HCT116 (cell line): ENCODE measurements at regions not wholly inside any gene's neighbourhood (a gene's known extent, or its start where the extent isn't known, plus 50 kb on each side); places are given as distances from the start of the nearest gene placed in this dataset.

Experiments used
- ATAC-seq: fragments of 200-7000 bp; cut with Tn5 transposase; 2 replicates; pipeline ENCODE4 v1.9.1; 2020; ENCODE audit warnings: mild to moderate bottlenecking, moderate library complexity
- BruUV-seq: library from RNA; stranded (reverse); fragments of 400-500 nt; replicated peaks from 2 replicates; lab custom pipeline; 2021; lab: Mats Ljungman, UMichigan
- CTCF ChIA-PET: fragments of 300-600 bp; sonication (Branson Sonifier 250); formaldehyde crosslinking; loops from one replicate; lab custom pipeline; 2021; ENCODE audit warnings: antibody characterized with exemption; lab: Charles Lee
- POLR2A ChIA-PET: fragments of 300-600, 350-600 bp; sonication (Branson Sonifier 250); formaldehyde crosslinking; loops from one replicate; lab custom pipeline; 2021; ENCODE audit warnings: antibody characterized with exemption; lab: Charles Lee
- RAD21 ChIA-PET, 2 experiments: fragments of 300-600 bp; sonication (Branson Sonifier 250); formaldehyde crosslinking; loops; one replicate each; lab custom pipeline; 2023; ENCODE audit warnings: low total read pairs in 2 of 2; ENCODE audit not compliant: uncharacterized antibody in 2 of 2, unreplicated experiment in 2 of 2, low non-redundant PET in 1 of 2; lab: Charles Lee
- DNase-seq: peaks from one replicate; pipeline ENCODE4 v3.0.0-alpha.2; 2010; ENCODE audit warnings: low read depth, low spot score
- H2AFZ ChIP-seq: fragments of 200-600 bp; shearing (Covaris generic), sonication (generic); 2 replicates; pipeline ENCODE4 v1.6.1; 2017; ENCODE audit warnings: low read depth, mixed run types, mixed read lengths, antibody characterized with exemption, low read length; ENCODE audit not compliant: poor library complexity, severe bottlenecking
- H3K27ac ChIP-seq: 2 replicates; pipeline ENCODE4 v1.5.1; 2012; ENCODE audit warnings: low read depth, low read length
- H3K27me3 ChIP-seq: fragments of 200-600 bp; sonication (generic); 2 replicates; pipeline ENCODE4 v1.6.1; 2016; ENCODE audit warnings: mixed run types, low read length, mixed read lengths; ENCODE audit not compliant: insufficient read depth
- H3K36me3 ChIP-seq, 2 experiments: fragments of 200-500 bp in 1 of 2; fragments of 200-600 bp in 1 of 2; sonication (Bioruptor generic) in 1 of 2; sonication (generic) in 1 of 2; 2 replicates each; pipeline versions ENCODE4 v1.5.1 to v1.6.1; 2014 to 2016; ENCODE audit warnings: low read length in 2 of 2, inconsistent platforms in 1 of 2, mixed read lengths in 1 of 2, mixed run types in 1 of 2; ENCODE audit not compliant: insufficient read depth in 2 of 2, control insufficient read depth in 1 of 2
- H3K4me1 ChIP-seq, 2 experiments: fragments of 200-600 bp in 1 of 2; sonication (generic) in 1 of 2; 2 replicates each; pipeline versions ENCODE4 v1.5.1 to v1.6.1; 2012 to 2017; ENCODE audit warnings: low read length in 2 of 2, inconsistent platforms in 1 of 2, mild to moderate bottlenecking in 1 of 2, mixed read lengths in 1 of 2, mixed run types in 1 of 2, moderate library complexity in 1 of 2; ENCODE audit not compliant: insufficient read depth in 2 of 2, control insufficient read depth in 1 of 2
- H3K4me2 ChIP-seq: fragments of 200-600 bp; sonication (generic); 2 replicates; pipeline ENCODE4 v1.6.1; 2017; ENCODE audit warnings: mixed run types, low read length, mixed read lengths
- H3K4me3 ChIP-seq, 2 experiments: fragments of 200-600 bp in 1 of 2; sonication (generic) in 1 of 2; replicated peaks in 1 of 2; 2 replicates each; pipeline ENCODE4 v1.5.1; 2011 to 2016; ENCODE audit warnings: low read length in 2 of 2, control low read depth in 1 of 2, low read depth in 1 of 2, mild to moderate bottlenecking in 1 of 2, mixed read lengths in 1 of 2, mixed run types in 1 of 2
- H3K79me2 ChIP-seq: fragments of 200-600 bp; sonication (generic); 2 replicates; pipeline ENCODE4 v1.6.1; 2017; ENCODE audit warnings: mild to moderate bottlenecking, mixed run types, low read length, moderate library complexity, mixed read lengths; ENCODE audit not compliant: insufficient read depth
- H3K9ac ChIP-seq: fragments of 200-600 bp; sonication (generic); 2 replicates; pipeline ENCODE4 v1.6.1; 2016; ENCODE audit warnings: low read length, mixed read lengths
- H3K9me2 ChIP-seq: fragments of 200-600 bp; sonication (generic), shearing (Covaris generic); 2 replicates; pipeline ENCODE4 v1.6.1; 2017; ENCODE audit warnings: mixed run types, mild to moderate bottlenecking, moderate library complexity; ENCODE audit not compliant: insufficient read depth
- H3K9me3 ChIP-seq, 2 experiments: fragments of 200-500 bp in 1 of 2; fragments of 200-600 bp in 1 of 2; sonication (Bioruptor generic) in 1 of 2; sonication (generic) in 1 of 2; 2 replicates each; pipeline ENCODE4 v1.6.1; 2014 to 2017; ENCODE audit warnings: low read length in 2 of 2, mixed read lengths in 2 of 2, inconsistent platforms in 1 of 2, low read depth in 1 of 2, mild to moderate bottlenecking in 1 of 2, mixed run types in 1 of 2, moderate library complexity in 1 of 2; ENCODE audit not compliant: control insufficient read depth in 1 of 2, insufficient read depth in 1 of 2
- H4K20me1 ChIP-seq: fragments of 200-600 bp; sonication (generic), shearing (Covaris generic); 2 replicates; pipeline ENCODE4 v1.6.1; 2017; ENCODE audit warnings: mixed run types, mild to moderate bottlenecking, moderate library complexity; ENCODE audit not compliant: insufficient read depth
- ATF3 ChIP-seq: IDR thresholded peaks from 2 replicates; pipeline ENCODE4 v1.6.1; 2012
- CBX3 ChIP-seq: IDR thresholded peaks from 2 replicates; pipeline ENCODE4 v1.6.1; 2012; ENCODE audit warnings: low read depth
- CTCF ChIP-seq, 3 experiments: fragments of 200-600 bp in 1 of 3; sonication (generic) in 1 of 3; IDR thresholded peaks in 2 of 3; conservative IDR thresholded peaks in 1 of 3; 2 replicates each; pipeline ENCODE4 v1.5.1; 2012 to 2017; ENCODE audit warnings: low read depth in 2 of 3, low read length in 2 of 3, antibody characterized with exemption in 1 of 3, borderline replicate concordance in 1 of 3, control low read depth in 1 of 3, mild to moderate bottlenecking in 1 of 3, mixed read lengths in 1 of 3, mixed run types in 1 of 3, moderate library complexity in 1 of 3; ENCODE audit not compliant: insufficient read depth in 1 of 3
- EGR1 ChIP-seq: IDR thresholded peaks from 2 replicates; pipeline ENCODE4 v1.6.1; 2012; ENCODE audit warnings: low read depth
- EZH2 ChIP-seq: fragments of 200-600 bp; sonication (generic); IDR thresholded peaks from 2 replicates; pipeline ENCODE4 v1.6.1; 2017; ENCODE audit warnings: antibody characterized with exemption, mixed run types
- FOSL1 ChIP-seq: IDR thresholded peaks from 2 replicates; pipeline ENCODE4 v1.6.1; 2012; ENCODE audit warnings: low read depth
- JUND ChIP-seq: IDR thresholded peaks from 2 replicates; pipeline ENCODE4 v1.6.1; 2012
- MAX ChIP-seq: IDR thresholded peaks from 2 replicates; pipeline ENCODE4 v1.6.1; 2012
- POLR2A ChIP-seq: IDR thresholded peaks from 2 replicates; pipeline ENCODE4 v1.7.0; 2011; ENCODE audit warnings: borderline replicate concordance; ENCODE audit not compliant: insufficient read depth, insufficient read length; ENCODE audit errors: extremely low read depth
- RAD21 ChIP-seq: IDR thresholded peaks from 2 replicates; pipeline ENCODE4 v1.6.1; 2012; ENCODE audit warnings: low read depth, mild to moderate bottlenecking
- SIN3A ChIP-seq: IDR thresholded peaks from 2 replicates; pipeline ENCODE4 v1.6.1; 2012; ENCODE audit warnings: low read depth
- SP1 ChIP-seq: IDR thresholded peaks from 2 replicates; pipeline ENCODE4 v1.6.1; 2012; ENCODE audit warnings: low read depth
- ZBTB33 ChIP-seq: IDR thresholded peaks from 2 replicates; pipeline ENCODE4 v1.6.1; 2011; ENCODE audit warnings: mild to moderate bottlenecking, low read length, moderate library complexity; ENCODE audit not compliant: insufficient replicate concordance; ENCODE audit errors: extremely low read depth
- ZFX ChIP-seq: fragments of 450-650 bp; IDR thresholded peaks from 2 replicates; pipeline ENCODE4 v1.6.1; 2017
- intact Hi-C: fragments of 100-400 bp; cut with micrococcal nuclease; formaldehyde crosslinking; loops from 2 replicates; pipeline ENCODE4 v1.10.0; 2022
- TF ChIP-seq, protein P1 (sequence below): IDR thresholded peaks from 2 replicates; pipeline ENCODE4 v1.6.1; 2012; ENCODE audit warnings: low read depth

- Histone ChIP-seq H3K4me1 (no peaks in the 10 kb centered on the region), H3K4me3 (no peak overlapping the region), H3K36me3 (no peaks in the 10 kb centered on the region), H3K9me2 (no peaks in the 10 kb centered on the region), H3K9ac (no peak overlapping the region), H2AFZ (no peak overlapping the region), H3K27me3 (no peaks in the 10 kb centered on the region), H3K79me2 (no peaks in the 10 kb centered on the region), H4K20me1 (no peaks in the 10 kb centered on the region), H3K27ac (no peak overlapping the region), H3K4me2 (no peak overlapping the region), H3K9me3 (no peaks in the 10 kb centered on the region)
- no peak for DNase-seq
- intact Hi-C loops = no loop called here
- no TSS peak for BruUV-seq
- ATAC-seq = no peak
- TF ChIP-seq MAX = no peak
- TF ChIP-seq FOSL1 = no peak
- TF ChIP-seq, protein P1, sequence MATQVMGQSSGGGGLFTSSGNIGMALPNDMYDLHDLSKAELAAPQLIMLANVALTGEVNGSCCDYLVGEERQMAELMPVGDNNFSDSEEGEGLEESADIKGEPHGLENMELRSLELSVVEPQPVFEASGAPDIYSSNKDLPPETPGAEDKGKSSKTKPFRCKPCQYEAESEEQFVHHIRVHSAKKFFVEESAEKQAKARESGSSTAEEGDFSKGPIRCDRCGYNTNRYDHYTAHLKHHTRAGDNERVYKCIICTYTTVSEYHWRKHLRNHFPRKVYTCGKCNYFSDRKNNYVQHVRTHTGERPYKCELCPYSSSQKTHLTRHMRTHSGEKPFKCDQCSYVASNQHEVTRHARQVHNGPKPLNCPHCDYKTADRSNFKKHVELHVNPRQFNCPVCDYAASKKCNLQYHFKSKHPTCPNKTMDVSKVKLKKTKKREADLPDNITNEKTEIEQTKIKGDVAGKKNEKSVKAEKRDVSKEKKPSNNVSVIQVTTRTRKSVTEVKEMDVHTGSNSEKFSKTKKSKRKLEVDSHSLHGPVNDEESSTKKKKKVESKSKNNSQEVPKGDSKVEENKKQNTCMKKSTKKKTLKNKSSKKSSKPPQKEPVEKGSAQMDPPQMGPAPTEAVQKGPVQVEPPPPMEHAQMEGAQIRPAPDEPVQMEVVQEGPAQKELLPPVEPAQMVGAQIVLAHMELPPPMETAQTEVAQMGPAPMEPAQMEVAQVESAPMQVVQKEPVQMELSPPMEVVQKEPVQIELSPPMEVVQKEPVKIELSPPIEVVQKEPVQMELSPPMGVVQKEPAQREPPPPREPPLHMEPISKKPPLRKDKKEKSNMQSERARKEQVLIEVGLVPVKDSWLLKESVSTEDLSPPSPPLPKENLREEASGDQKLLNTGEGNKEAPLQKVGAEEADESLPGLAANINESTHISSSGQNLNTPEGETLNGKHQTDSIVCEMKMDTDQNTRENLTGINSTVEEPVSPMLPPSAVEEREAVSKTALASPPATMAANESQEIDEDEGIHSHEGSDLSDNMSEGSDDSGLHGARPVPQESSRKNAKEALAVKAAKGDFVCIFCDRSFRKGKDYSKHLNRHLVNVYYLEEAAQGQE = no peak
- no peak for TF ChIP-seq ZFX
- TF ChIP-seq POLR2A = no peak
- no peak for TF ChIP-seq SIN3A
- TF ChIP-seq ATF3 = no peak
- TF ChIP-seq ZBTB33 = no peak
- TF ChIP-seq SP1 = no peak
- no peak for TF ChIP-seq CBX3
- no peak for TF ChIP-seq RAD21
- no peak for TF ChIP-seq CTCF (IDR thresholded peaks at IDR 0.05 in 2 of 3, conservative IDR thresholded peaks at IDR 0.05 in 1 of 3; ENCODE audit: borderline replicate concordance in 1 of 3, insufficient read depth in 1 of 3, low read depth in 2 of 3, low read length in 2 of 3)
- TF ChIP-seq EZH2 = no peak
- TF ChIP-seq JUND = no peak
- TF ChIP-seq EGR1 = no peak
- CTCF ChIA-PET = no interaction called here
- RAD21 ChIA-PET = no interaction called here
- POLR2A ChIA-PET = no interaction called here
Measured at GRCh38 chr4:126242679-126243390, 928.1 kb downstream of the FAT4 start.
